Pons (tissue), 1 donor: ENCODE measurements at regions not wholly inside any gene's neighbourhood (a gene's known extent, or its start where the extent isn't known, plus 50 kb on each side); places are given as distances from the start of the nearest gene placed in this dataset.
"Not testable (repeated sequence)": the region's sequence is repeated elsewhere in the genome, so short reads cannot be mapped to it uniquely, and the experiment has no call there.

Experiments
- DNase-seq: peaks from one replicate; pipeline ENCODE4 v3.0.0-alpha.2; 2016; ENCODE audit warnings: low spot score

DNA sequence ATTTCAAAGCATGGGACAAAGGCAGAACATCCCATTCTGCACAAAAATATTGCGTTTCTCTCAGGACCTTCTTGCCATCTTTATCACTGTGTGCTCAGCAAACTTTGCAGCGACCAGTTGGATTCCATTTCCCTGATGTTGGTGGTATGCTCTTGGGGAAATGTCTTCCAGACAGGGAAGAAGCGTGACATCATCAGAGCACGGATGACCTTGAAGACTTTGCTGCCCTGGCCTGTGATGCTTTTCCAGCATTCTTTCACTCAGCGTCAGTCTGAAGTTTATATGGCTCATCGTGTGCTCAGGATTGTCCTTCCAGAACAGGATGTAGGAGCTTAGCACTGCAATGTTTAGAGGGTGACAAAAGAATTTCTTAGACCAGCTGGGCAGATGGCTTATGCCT lies 131.4 kb upstream of the F3 start:
- DNase-seq = no peak

- DNase-seq = no peak
Observed at GRCh38 chr1:94672001-94672400, 130.4 kb upstream of the F3 start.

- no peak for DNase-seq
Observed at GRCh38 chr1:94670273-94670672, 128.7 kb upstream of the F3 start.

DNA sequence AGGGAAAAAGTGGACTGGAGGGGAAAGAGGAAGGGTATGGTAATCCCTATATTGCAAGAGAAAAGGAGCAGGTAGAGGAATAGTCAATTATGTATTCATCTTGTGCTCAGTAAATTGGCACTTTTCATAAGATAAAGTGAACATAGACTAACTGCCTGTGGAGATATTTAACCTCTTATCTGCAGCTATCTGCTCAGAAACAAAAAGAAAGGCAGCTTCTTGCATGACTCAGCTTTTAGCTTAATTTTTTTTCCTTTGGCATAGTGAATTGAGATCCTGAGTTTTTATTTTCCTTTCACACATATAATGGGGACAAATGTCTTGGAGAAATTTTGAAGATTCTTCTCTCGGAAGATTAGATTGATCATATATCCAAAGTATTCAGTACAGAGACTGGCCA lies 127.6 kb upstream of the F3 start:
- DNase-seq = no peak

DNA sequence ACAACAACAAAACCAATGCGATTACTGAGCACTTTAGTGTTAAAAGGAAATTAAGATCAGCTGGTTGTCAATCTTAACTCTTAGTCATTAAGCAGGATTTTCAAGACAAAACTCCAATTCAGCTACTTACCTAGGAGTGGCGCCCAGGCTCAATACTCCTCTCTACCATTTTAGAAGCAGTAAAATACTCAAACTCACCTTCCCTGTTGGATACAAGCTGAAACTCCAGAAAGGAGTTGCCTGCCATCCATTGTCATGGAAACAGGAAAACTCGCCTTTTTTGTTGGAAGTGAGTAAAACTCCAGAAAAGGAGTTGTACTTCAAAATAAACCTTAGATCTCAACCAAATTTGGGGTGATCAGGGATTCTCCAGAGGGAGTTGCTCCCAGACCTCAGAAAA lies 127.0 kb upstream of the F3 start:
- no peak for DNase-seq

GRCh38 chr1:94667818-94668217 lies 126.3 kb upstream of the F3 start:
- DNase-seq = no peak

GRCh38 chr1:94666797-94667196 lies 125.2 kb upstream of the F3 start:
- DNase-seq = no peak

GRCh38 chr1:94661431-94661932 lies 119.9 kb upstream of the F3 start:
- DNase-seq = no peak

GRCh38 chr1:94660994-94661393 lies 119.4 kb upstream of the F3 start:
- DNase-seq = no peak

DNA sequence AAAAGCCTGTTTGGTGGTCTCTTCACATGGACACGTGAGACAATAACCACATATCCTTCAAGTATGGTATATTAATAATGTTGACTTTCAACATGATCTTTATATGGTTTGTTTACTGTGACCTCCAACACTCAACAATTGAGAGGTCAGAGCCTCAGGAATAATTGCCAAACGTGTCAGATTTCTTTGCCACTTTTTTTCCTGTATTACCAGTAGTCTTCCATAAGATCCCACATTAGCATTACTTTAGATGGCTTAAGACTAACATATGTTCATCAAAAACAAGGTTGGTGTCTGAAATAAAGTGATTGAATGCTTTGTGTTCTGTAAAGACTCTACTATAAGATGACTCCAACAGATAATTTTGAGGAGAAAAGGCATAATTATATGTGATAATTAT lies 118.7 kb upstream of the F3 start:
- no peak for DNase-seq

DNA sequence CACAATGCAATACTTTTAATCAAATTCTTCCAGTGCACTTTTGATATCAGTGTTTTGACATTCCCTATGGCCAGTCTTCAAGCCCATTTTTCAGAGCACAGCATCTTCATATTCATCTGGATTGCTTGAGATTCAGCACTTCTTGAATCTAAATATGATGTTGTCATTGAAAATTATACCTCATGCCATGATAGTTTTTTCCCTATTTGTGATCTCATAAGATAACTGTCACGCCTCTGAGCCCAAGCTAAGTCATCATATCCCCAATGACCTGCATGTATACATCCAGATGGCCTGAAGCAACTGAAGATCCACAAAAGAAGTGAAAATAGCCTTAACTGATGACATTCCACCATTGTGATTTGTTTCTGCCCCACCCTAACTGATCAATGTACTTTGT lies 117.6 kb upstream of the F3 start:
- not testable (repeated sequence) for DNase-seq

DNA sequence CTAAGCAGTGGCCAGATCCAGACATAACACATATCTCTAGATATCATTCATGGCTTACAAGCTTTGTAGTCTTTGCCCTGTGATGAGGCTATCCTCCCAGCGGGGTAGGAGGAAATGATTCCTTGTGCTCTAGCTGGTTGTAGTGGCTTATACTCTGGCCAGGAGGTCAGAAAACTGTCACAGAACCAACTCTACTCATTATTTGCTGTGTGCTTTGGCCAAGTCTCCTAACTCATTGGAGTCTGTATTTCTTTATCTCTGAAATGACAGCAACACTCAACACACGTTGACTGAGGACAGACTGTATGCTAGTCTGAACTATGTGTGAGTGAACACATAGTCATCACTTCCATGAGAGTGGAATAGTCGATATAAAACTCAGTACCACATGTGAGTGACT lies 116.7 kb upstream of the F3 start:
- DNase-seq = no peak

DNA sequence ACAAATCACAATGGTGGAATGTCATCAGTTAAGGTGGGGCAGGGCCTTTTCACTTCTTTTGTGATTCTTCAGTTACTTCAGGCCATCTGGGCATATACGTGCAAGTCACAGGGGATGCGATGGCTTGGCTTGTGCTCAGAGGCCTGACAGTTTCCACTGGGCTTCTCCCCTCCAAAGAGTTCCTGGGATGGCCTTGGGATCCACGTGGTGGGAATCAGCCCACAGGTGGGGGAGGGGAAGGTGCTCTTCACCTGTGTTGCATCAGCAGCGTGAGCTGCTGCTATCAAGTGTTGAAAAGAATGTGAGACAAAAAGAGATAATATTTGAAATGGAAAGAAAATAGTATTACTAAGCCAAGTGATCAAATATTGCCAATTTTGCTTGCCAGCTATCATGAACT lies 116.2 kb upstream of the F3 start:
- not testable (repeated sequence) for DNase-seq

DNA sequence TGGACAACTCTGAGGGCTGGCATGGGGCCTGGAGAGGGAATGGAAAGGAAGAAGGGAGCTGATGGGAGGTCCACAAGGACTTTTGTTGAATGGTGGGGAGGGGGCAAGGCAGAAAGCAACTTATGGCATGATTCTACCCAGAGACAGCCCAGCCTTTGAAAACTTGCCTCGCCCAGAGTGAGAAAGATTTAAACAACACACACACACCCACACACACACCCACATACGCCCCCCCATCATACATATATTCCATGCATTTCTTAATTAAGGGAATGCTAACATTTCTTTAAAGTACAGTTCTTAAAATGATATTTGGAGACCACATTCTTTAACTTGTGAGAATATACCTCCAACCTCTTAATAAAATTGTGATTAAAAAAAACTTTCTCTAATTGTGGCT lies 115.4 kb upstream of the F3 start:
- no peak for DNase-seq

DNA sequence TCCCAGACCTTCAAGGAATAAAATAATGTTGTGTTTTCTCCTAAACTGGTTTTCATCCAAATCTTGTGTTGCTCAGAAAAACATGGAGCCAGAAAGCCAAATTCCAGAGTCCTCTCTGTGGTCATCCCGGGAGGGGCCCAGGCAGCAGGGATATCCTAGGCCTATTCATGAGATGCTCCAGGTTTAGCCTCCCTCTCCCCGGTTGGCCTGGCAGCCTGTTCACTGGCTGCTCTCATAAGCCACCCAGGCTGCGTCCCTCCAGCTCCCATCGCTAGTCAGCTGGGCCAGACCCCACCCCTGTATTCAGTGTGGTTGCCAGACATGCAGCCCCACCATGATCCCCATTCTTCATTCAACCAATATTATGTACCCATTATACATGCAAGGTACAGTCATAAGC lies 113.4 kb upstream of the F3 start:
- no peak for DNase-seq

- DNase-seq = no peak
Observed at GRCh38 chr1:94654459-94654858, 112.9 kb upstream of the F3 start.

- DNase-seq = no peak
Observed at GRCh38 chr1:94654031-94654430, 112.5 kb upstream of the F3 start.

DNA sequence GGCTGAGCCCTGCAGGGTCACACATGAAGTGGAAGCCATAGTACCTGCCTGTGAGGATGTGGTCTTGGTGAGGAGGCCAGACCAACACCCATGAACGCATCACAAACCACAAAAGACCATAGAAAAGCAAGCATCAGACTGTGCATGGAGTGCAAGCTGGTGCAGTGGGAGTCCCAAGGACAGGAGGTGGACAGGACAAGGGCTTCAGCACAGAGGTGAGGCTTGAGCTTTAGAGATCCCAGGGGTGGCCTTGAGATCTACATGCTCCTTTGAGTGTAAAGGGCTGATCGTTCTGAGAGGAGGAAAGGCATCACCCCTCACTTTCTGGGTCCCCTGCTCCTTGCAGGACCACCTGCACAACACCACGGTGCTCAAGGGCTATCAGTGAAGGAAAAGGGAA lies 111.9 kb upstream of the F3 start:
- DNase-seq = no peak

DNA sequence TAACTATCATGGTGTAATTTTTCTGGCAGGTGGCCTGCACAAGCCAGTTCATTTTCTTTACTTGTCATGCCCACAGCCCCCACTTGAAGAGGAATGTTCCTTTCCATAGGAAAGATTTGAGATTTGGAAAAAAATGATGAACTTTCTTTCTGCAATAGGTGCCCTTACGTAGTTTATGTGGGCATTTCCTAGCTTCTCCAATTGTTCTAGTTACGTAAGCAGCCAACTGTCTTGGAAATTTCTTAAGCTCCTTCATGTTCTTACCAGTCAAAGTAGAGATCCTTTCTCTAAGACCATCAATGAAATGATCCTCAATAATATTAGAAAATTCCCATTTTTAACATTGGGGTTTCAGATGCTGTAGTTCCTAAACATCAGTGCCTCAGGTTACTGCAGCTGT lies 109.5 kb upstream of the F3 start:
- no peak for DNase-seq

- DNase-seq = no peak
Observed at GRCh38 chr1:94650301-94650700, 108.7 kb upstream of the F3 start.

DNA sequence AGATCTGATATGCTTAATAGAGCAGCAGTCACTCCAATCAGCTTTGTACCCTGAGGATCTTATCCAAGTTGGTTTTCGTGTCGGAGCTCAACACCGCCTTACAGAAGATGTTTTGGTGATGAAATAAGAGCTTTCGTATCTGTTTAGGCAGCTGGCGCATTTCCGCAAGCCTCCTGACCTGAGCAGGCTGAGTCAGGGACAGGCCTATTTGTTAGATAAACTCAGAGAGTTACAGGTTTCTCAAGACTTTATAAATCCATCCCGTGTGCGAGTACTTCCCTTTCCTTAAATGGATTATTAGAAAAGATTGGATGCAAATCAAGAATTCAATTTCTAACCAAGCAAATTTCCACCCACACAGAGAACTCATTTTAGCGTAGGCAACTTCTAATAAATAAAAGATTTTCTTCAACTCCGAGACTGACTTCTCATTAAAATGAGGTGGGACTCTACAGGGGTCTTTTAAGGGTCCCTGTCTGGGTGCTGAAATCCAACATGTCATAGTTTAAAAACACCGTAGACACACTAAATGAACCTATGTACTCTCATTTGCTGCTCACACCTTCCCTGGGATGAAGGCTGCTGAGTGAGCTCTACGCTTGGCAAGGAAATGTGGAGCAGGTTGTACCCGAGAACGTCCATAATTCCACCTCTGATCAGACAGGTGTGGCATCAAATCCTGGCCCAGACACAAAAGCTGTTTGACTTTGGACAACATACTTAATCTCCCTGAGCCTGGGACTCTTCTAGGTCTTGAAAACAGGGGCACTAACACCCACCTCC lies 106.9 kb upstream of the F3 start:
- DNase-seq = no peak

DNA sequence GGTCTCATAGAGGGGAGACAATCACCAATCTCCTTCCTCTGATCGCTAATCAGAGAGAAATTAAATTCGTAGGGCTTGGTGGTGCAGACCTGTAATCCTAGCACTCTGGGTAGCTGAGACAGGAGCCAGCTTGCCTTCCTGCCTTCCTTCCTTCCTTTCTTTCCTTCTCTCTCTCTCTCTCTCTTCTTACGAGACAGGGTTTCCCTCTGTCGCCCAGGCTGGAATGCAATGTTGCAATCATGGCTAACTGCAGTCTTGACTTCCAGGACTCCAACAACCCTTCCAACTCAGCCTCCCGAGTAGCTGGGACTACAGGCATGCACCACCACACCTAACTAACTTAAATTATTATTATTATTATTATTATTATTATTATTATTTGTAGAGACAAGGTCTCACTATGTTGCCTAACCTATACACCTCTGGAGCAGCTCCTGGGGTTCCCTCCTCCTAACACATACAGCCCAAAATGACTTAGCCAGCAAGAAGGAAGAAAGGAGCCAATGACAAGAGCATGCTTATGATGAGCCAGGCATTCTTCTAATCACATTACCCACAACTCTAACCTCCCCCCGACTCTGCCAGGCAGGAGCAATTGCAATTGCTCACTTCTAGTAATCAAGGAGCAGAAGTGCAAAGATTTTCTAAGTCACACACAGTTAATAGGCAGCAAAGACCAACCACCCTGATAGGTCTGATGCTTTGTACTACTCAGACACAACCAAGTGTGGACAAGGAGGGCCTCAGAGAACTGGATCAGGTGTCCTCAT lies 105.4 kb upstream of the F3 start:
- DNase-seq = no peak

GRCh38 chr1:94646141-94646643 lies 104.6 kb upstream of the F3 start:
- DNase-seq = no peak
